ENCODE measurements at regions not wholly inside any gene's neighbourhood (a gene's known extent, or its start where the extent isn't known, plus 50 kb on each side); places are given as distances from the start of the nearest gene placed in this dataset.

DNA sequence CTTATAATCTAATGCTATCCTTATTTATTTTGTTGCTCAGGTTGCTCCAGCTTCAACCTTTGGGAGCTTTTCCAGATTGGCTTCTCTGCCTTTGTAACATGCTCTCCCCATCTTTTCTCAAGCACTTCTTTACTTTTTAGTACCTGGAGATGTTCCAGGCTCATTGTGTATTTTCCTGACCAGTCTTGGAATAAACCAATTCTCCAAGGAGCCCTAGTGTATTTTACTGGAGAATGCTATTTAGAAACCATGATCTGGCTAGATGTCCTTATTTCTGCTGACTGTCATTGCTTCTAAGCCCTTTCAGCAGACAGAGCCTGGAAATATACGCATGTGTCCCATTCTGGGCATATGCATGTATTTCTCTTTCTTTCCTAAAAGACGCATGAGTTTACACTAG, 95.7 kb downstream of the EMX2 start:
- Histone ChIP-seq H3K79me2 (ENCODE audit: control insufficient read depth, insufficient read depth, low read length) (no peaks in the 10 kb centered on the region), H4K20me1 (replicated peaks; ENCODE audit: control insufficient read depth, extremely low read depth, insufficient read depth, low read length) (no peaks in the 10 kb centered on the region), H3K36me3 (ENCODE audit: control insufficient read depth in 2 of 2, extremely low read depth in 1 of 2, insufficient read depth in 2 of 2, low read length in 2 of 2) (no peaks in the 10 kb centered on the region), H3K9me1 (replicated peaks; ENCODE audit: control insufficient read depth, extremely low read depth, insufficient read depth, low read length) (no peaks in the 10 kb centered on the region), H3K9me3 (replicated peaks; ENCODE audit: control insufficient read depth, insufficient read depth, low read length) (no peaks in the 10 kb centered on the region), H3K4me3 (replicated peaks in 1 of 3; ENCODE audit: insufficient read depth in 1 of 3, low read depth in 1 of 3, low read length in 3 of 3) (no peak overlapping the region), H3K9ac (replicated peaks; ENCODE audit: extremely low read depth, insufficient read depth, low read length) (no peak overlapping the region), H3K27ac (ENCODE audit: insufficient read depth, low read depth, low read length) (no peak overlapping the region), H2AFZ (ENCODE audit: low read depth, low read length) (no peak overlapping the region), H3K4me1 (ENCODE audit: control insufficient read depth, extremely low read depth, insufficient read depth, low read length) (no peaks in the 10 kb centered on the region), H3K27me3 (ENCODE audit: control insufficient read depth in 2 of 2, insufficient read depth in 2 of 2, low read length in 2 of 2) (no peaks in the 10 kb centered on the region), H3K4me2 (ENCODE audit: insufficient read depth, low read length) (no peak overlapping the region)
- TF ChIP-seq POLR2AphosphoS5 (IDR thresholded peaks at IDR 0.05; ENCODE audit: insufficient read depth, low read depth, low read length): no peak
- no peak for TF ChIP-seq GATA2 (IDR thresholded peaks at IDR 0.05; ENCODE audit: insufficient read depth, insufficient read length, low read depth, low read length)
- TF ChIP-seq MYC (IDR thresholded peaks at IDR 0.05; ENCODE audit: low read depth, low read length): no peak
- TF ChIP-seq POLR2A (IDR thresholded peaks at IDR 0.05; ENCODE audit: low read depth, low read length): no peak
- TF ChIP-seq, protein P1, sequence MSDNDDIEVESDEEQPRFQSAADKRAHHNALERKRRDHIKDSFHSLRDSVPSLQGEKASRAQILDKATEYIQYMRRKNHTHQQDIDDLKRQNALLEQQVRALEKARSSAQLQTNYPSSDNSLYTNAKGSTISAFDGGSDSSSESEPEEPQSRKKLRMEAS (IDR thresholded peaks at IDR 0.05; ENCODE audit: insufficient read depth, insufficient read length): no peak
- TF ChIP-seq FOS (IDR thresholded peaks at IDR 0.05; ENCODE audit: borderline replicate concordance, insufficient read depth, low read length): no peak
- TF ChIP-seq, protein P2, sequence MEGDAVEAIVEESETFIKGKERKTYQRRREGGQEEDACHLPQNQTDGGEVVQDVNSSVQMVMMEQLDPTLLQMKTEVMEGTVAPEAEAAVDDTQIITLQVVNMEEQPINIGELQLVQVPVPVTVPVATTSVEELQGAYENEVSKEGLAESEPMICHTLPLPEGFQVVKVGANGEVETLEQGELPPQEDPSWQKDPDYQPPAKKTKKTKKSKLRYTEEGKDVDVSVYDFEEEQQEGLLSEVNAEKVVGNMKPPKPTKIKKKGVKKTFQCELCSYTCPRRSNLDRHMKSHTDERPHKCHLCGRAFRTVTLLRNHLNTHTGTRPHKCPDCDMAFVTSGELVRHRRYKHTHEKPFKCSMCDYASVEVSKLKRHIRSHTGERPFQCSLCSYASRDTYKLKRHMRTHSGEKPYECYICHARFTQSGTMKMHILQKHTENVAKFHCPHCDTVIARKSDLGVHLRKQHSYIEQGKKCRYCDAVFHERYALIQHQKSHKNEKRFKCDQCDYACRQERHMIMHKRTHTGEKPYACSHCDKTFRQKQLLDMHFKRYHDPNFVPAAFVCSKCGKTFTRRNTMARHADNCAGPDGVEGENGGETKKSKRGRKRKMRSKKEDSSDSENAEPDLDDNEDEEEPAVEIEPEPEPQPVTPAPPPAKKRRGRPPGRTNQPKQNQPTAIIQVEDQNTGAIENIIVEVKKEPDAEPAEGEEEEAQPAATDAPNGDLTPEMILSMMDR (IDR thresholded peaks at IDR 0.05; ENCODE audit: extremely low read depth in 1 of 2, insufficient read depth in 1 of 2, low read depth in 1 of 2, low read length in 2 of 2): no peak
- no peak for TF ChIP-seq JUN (IDR thresholded peaks at IDR 0.05; ENCODE audit: borderline replicate concordance, insufficient read depth, insufficient read length, low read depth)
- no peak for TF ChIP-seq EZH2 (IDR thresholded peaks at IDR 0.05; ENCODE audit: borderline replicate concordance, low read depth, low read length, severe bottlenecking)
- DNase-seq (ENCODE audit: low read depth, low spot score) (no peak), FAIRE-seq (no peak)
- BruUV-seq (replicated peaks): no TSS peak
- dilution Hi-C loops (cut with MboI; ENCODE audit: extremely low pct_ligation_motif_present, low sequenced_read_pairs) (no loop called here), intact Hi-C loops (cut with micrococcal nuclease) (no loop called here)
- CTCF ChIA-PET: no interaction called here
- POLR2A ChIA-PET: no interaction called here

Measured in endothelial cell of umbilical vein (primary cell).